Glomerular endothelial cell (primary cell): ENCODE measurements at regions not wholly inside any gene's neighbourhood (a gene's known extent, or its start where the extent isn't known, plus 50 kb on each side); places are given as distances from the start of the nearest gene placed in this dataset.

ENCODE experiments used
- DNase-seq: peaks from one replicate; pipeline ENCODE4 v3.0.0-alpha.2; 2011; ENCODE audit warnings: low read depth, low spot score; ENCODE audit errors: extremely low read depth

- no peak for DNase-seq
Observed at GRCh38 chr11:25317216-25317615, 820.4 kb downstream of the LUZP2 start.

GRCh38 chr11:25319127-25319526 is 822.3 kb downstream of the LUZP2 start:
- DNase-seq, result no peak

GRCh38 chr11:25327656-25328055 is 830.8 kb downstream of the LUZP2 start:
- DNase-seq, result no peak

GRCh38 chr11:25339281-25339680 is 842.4 kb downstream of the LUZP2 start:
- DNase-seq, result no peak

- DNase-seq, result no peak
Observed at GRCh38 chr11:25349537-25349936, 852.7 kb downstream of the LUZP2 start.

- DNase-seq, result no peak
Observed at GRCh38 chr11:25350899-25351803, 854.3 kb downstream of the LUZP2 start.

GRCh38 chr11:25357133-25357532 is 860.3 kb downstream of the LUZP2 start:
- no peak for DNase-seq

- no peak for DNase-seq
Observed at GRCh38 chr11:25377466-25377865, 880.6 kb downstream of the LUZP2 start.

- DNase-seq, result no peak
Observed at GRCh38 chr11:25396847-25397246, 900.0 kb downstream of the LUZP2 start.

GRCh38 chr11:25408146-25408545 is 911.3 kb downstream of the LUZP2 start:
- no peak for DNase-seq

GRCh38 chr11:25415793-25416192 is 916.1 kb upstream of the ANO3 start:
- DNase-seq, result no peak

GRCh38 chr11:25423436-25424199 is 908.3 kb upstream of the ANO3 start:
- no peak for DNase-seq

GRCh38 chr11:25432376-25432775 is 899.6 kb upstream of the ANO3 start:
- DNase-seq, result no peak

GRCh38 chr11:25435197-25435596 is 896.7 kb upstream of the ANO3 start:
- no peak for DNase-seq

GRCh38 chr11:25436326-25436725 is 895.6 kb upstream of the ANO3 start:
- no peak for DNase-seq

GRCh38 chr11:25441421-25441820 is 890.5 kb upstream of the ANO3 start:
- no peak for DNase-seq

GRCh38 chr11:25449091-25449490 is 882.8 kb upstream of the ANO3 start:
- DNase-seq, result no peak

GRCh38 chr11:25453471-25453870 is 878.5 kb upstream of the ANO3 start:
- DNase-seq, result no peak

GRCh38 chr11:25456211-25456610 is 875.7 kb upstream of the ANO3 start:
- no peak for DNase-seq

GRCh38 chr11:25483915-25484635 is 847.9 kb upstream of the ANO3 start:
- DNase-seq, result no peak

GRCh38 chr11:25485315-25485714 is 846.6 kb upstream of the ANO3 start:
- DNase-seq, result no peak
